B cell (primary cell): ENCODE measurements at regions not wholly inside any gene's neighbourhood (a gene's known extent, or its start where the extent isn't known, plus 50 kb on each side); places are given as distances from the start of the nearest gene placed in this dataset.

Experiments
- ATAC-seq: fragments of 200-7000 bp; cut with Tn5 transposase; one replicate; pipeline ENCODE4 v1.10.0; 2021; ENCODE audit warnings: low read depth, mild to moderate bottlenecking, moderate number of reproducible peaks, moderate library complexity
- CTCF ChIA-PET: fragments of 350-600 bp; sonication (Branson Sonifier 250); formaldehyde crosslinking; loops from one replicate; lab custom pipeline; 2021; ENCODE audit warnings: antibody characterized with exemption, inconsistent platforms; lab: Charles Lee
- POLR2A ChIA-PET: fragments of 350-600 bp; sonication (Branson Sonifier 250); formaldehyde crosslinking; loops from one replicate; lab custom pipeline; 2021; ENCODE audit warnings: antibody characterized with exemption; lab: Charles Lee
- DNase-seq: peaks from one replicate; pipeline ENCODE4 v3.0.0; 2013
- H2AFZ ChIP-seq: 2 replicates; pipeline ENCODE4 v1.6.1; 2012; ENCODE audit warnings: mild to moderate bottlenecking, low read depth, low read length; ENCODE audit not compliant: insufficient read depth, poor library complexity, severe bottlenecking
- H3K27ac ChIP-seq, 2 donors: 1 replicate in 1 of 2; 2 replicates in 1 of 2; pipeline ENCODE4 v1.5.1; 2012 to 2013; ENCODE audit warnings: low read length in 2 of 2, mild to moderate bottlenecking in 2 of 2, moderate library complexity in 1 of 2
- H3K27me3 ChIP-seq, 4 experiments: fragments of 200-600 bp in 1 of 4; sonication (generic) in 1 of 4; replicated peaks in 1 of 4; 1 replicate in 2 of 4; 2 replicates in 2 of 4; pipeline versions ENCODE4 v1.6.1 to v1.7.0; 2013 to 2016; ENCODE audit warnings: low read length in 3 of 4, mild to moderate bottlenecking in 2 of 4, mixed read lengths in 1 of 4, moderate library complexity in 1 of 4; ENCODE audit not compliant: insufficient read depth in 4 of 4, control insufficient read depth in 3 of 4; ENCODE audit errors: control extremely low read depth in 1 of 4
- H3K36me3 ChIP-seq, 2 experiments: replicated peaks in 1 of 2; 1 replicate in 1 of 2; 2 replicates in 1 of 2; pipeline versions ENCODE4 v1.6.1 to v1.7.1; 2013; ENCODE audit warnings: low read length in 1 of 2; ENCODE audit not compliant: insufficient read depth in 2 of 2, control insufficient read depth in 1 of 2; ENCODE audit errors: control extremely low read depth in 1 of 2, extremely low read depth in 1 of 2
- H3K4me1 ChIP-seq, 2 donors: fragments of 200-600 bp in 1 of 2; sonication (generic) in 1 of 2; 1 replicate in 1 of 2; 2 replicates in 1 of 2; pipeline versions ENCODE4 v1.5.1 to v1.6.1; 2013 to 2017; ENCODE audit warnings: low read length in 2 of 2; ENCODE audit not compliant: control insufficient read depth in 2 of 2, insufficient read depth in 2 of 2
- H3K4me2 ChIP-seq: replicated peaks from 2 replicates; pipeline ENCODE3; 2012; ENCODE audit warnings: mild to moderate bottlenecking, low read depth, low read length; ENCODE audit not compliant: poor library complexity, severe bottlenecking
- H3K4me3 ChIP-seq, 5 experiments: fragments of 200-600 bp in 1 of 5; sonication (generic) in 1 of 5; 1 replicate in 3 of 5; 2 replicates in 2 of 5; pipeline versions ENCODE4 v1.5.1 to v1.7.0; 2011 to 2016; ENCODE audit warnings: low read length in 4 of 5, mild to moderate bottlenecking in 4 of 5, low read depth in 2 of 5, control low read depth in 1 of 5, moderate library complexity in 1 of 5; ENCODE audit not compliant: insufficient read depth in 1 of 5; ENCODE audit errors: control extremely low read depth in 1 of 5, extremely low read depth in 1 of 5
- H3K79me2 ChIP-seq: fragments of 200-600 bp; sonication (generic); one replicate; pipeline ENCODE4 v1.6.0; 2016; ENCODE audit warnings: low read length; ENCODE audit not compliant: control insufficient read depth, insufficient read depth
- H3K9ac ChIP-seq: fragments of 200-600 bp; sonication (generic); 2 replicates; pipeline ENCODE4 v1.6.1; 2017; ENCODE audit warnings: mild to moderate bottlenecking, low read length, moderate library complexity
- H3K9me3 ChIP-seq, 3 donors: one replicate each; pipeline versions ENCODE4 v1.6.1 to v1.7.1; 2013; ENCODE audit warnings: low read length in 2 of 3; ENCODE audit not compliant: control insufficient read depth in 2 of 3, insufficient read depth in 1 of 3; ENCODE audit errors: control extremely low read depth in 1 of 3
- H4K20me1 ChIP-seq: 2 replicates; pipeline ENCODE4 v1.6.0; 2012; ENCODE audit warnings: mild to moderate bottlenecking, low read length; ENCODE audit not compliant: insufficient read depth, control insufficient read depth, poor library complexity, severe bottlenecking
- H3K27ac Mint-ChIP-seq: one replicate; pipeline ENCODE4 v1.8.0; 2021; ENCODE audit warnings: mixed read lengths
- H3K27me3 Mint-ChIP-seq: one replicate; pipeline ENCODE4 v1.8.0; 2021; ENCODE audit warnings: mixed read lengths
- H3K4me1 Mint-ChIP-seq: one replicate; pipeline ENCODE4 v1.8.0; 2021; ENCODE audit warnings: mixed read lengths
- H3K4me3 Mint-ChIP-seq: one replicate; pipeline ENCODE4 v1.8.0; 2021; ENCODE audit warnings: mixed read lengths
- H3K9me3 Mint-ChIP-seq: one replicate; pipeline ENCODE4 v1.8.0; 2022; ENCODE audit warnings: mixed read lengths; ENCODE audit not compliant: insufficient read depth
- CTCF ChIP-seq: fragments of 200-600 bp; IDR thresholded peaks from one replicate; pipeline ENCODE4 v1.8.0; 2022; ENCODE audit warnings: antibody characterized with exemption, mild to moderate bottlenecking
- EZH2 ChIP-seq: IDR thresholded peaks from 2 replicates; pipeline ENCODE4 v1.6.1; 2012; ENCODE audit warnings: borderline replicate concordance, low read depth, mild to moderate bottlenecking, moderate library complexity, low read length; ENCODE audit not compliant: insufficient read depth, poor library complexity, severe bottlenecking
- WGBS: methylation state at CpG from one replicate; pipeline ENCODE4 v1.1.5; 2013; ENCODE audit warnings: missing lambda C conversion rate; ENCODE audit not compliant: insufficient coverage; 5-methylcytosine and 5-hydroxymethylcytosine counted together
- intact Hi-C: fragments of 100-400 bp; cut with micrococcal nuclease; formaldehyde crosslinking; loops from one replicate; pipeline ENCODE4 v1.10.0; 2022

GRCh38 chr12:105862163-105862821 is 276.5 kb downstream of the NUAK1 start:
- Histone ChIP-seq H3K79me2 (no peaks in the 10 kb centered on the region), H3K4me1 (no peaks in the 10 kb centered on the region), H2AFZ (no peak overlapping the region), H3K9me3 (peaks cover 0 to 6% (median 0%) of the 10 kb centered on the region in 3 donors), H3K4me2 (no peak overlapping the region), H3K4me3 (no peak overlapping the region), H4K20me1 (no peaks in the 10 kb centered on the region), H3K9ac (no peak overlapping the region), H3K27ac (no peak overlapping the region), H3K36me3 (no peaks in the 10 kb centered on the region), H3K27me3 (no peaks in the 10 kb centered on the region)
- WGBS: 94% methylated on average over 9 of the region's 10 CpGs
- POLR2A ChIA-PET: no interaction called here
- ATAC-seq (no peak), DNase-seq (no peak)
- CTCF ChIA-PET: no interaction called here
- H3K9me3 Mint-ChIP-seq: peaks cover 2% of the 10 kb centered on the region
- H3K4me3 Mint-ChIP-seq: no peak overlapping the region
- H3K27me3 Mint-ChIP-seq: peaks cover 12% of the 10 kb centered on the region
- H3K27ac Mint-ChIP-seq: no peak overlapping the region
- TF ChIP-seq EZH2 (no peak), CTCF (no peak)
- no peaks in the 10 kb centered on the region for H3K4me1 Mint-ChIP-seq
- intact Hi-C loops: no loop called here

GRCh38 chr12:105864316-105864715 is 274.4 kb downstream of the NUAK1 start:
- ChIA-PET POLR2A (no interaction called here), CTCF (no interaction called here)
- H3K4me1 ChIP-seq: no peaks in the 10 kb centered on the region
- TF ChIP-seq CTCF (no peak), EZH2 (no peak)
- no peak overlapping the region for H3K9ac ChIP-seq
- H2AFZ ChIP-seq: no peak overlapping the region
- peaks cover 0 to 6% (median 0%) of the 10 kb centered on the region in 3 donors for H3K9me3 ChIP-seq
- H3K36me3 ChIP-seq: no peaks in the 10 kb centered on the region
- no peak overlapping the region for H3K27ac Mint-ChIP-seq
- H4K20me1 ChIP-seq: no peaks in the 10 kb centered on the region
- peaks cover 2% of the 10 kb centered on the region for H3K9me3 Mint-ChIP-seq
- no peaks in the 10 kb centered on the region for H3K79me2 ChIP-seq
- no peak for ATAC-seq
- peaks cover 12% of the 10 kb centered on the region for H3K27me3 Mint-ChIP-seq
- H3K4me3 Mint-ChIP-seq: no peak overlapping the region
- H3K4me1 Mint-ChIP-seq: no peaks in the 10 kb centered on the region
- H3K4me3 ChIP-seq: no peak overlapping the region
- no peak for DNase-seq
- no peak overlapping the region for H3K4me2 ChIP-seq
- intact Hi-C loops: no loop called here
- no peaks in the 10 kb centered on the region for H3K27me3 ChIP-seq
- no peak overlapping the region for H3K27ac ChIP-seq
- 84% methylated on average over 4 of the region's 4 CpGs for WGBS
